ENCODE measurements at regions not wholly inside any gene's neighbourhood (a gene's known extent, or its start where the extent isn't known, plus 50 kb on each side); places are given as distances from the start of the nearest gene placed in this dataset.
A peak's percentile ranks its signal among the peaks of the same experiment; 100 is the strongest.

DNA sequence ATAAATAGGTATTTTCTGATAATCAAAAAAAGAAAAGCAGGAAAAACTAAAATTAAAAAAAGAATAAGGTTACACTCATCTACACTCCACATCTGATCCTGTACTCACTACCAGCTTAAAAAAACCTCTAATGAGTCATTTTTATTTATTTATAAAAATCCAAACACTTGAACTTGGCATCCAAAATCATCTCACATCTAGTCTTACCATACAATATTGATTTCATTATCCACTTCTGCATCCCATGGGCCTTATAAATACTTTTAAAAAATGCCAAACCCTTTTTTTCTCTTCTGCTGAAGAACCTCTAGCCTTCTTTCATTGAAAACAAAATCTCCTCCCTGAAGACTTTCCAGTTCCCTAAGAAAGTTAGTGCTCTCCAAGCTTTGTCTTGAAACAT is 109.7 kb downstream of the TMTC3 start:
- Mint-ChIP-seq H3K27me3 (no peaks in the 10 kb centered on the region), H3K9me3 (peaks cover 3% of the 10 kb centered on the region)
- no peak for ATAC-seq

DNA sequence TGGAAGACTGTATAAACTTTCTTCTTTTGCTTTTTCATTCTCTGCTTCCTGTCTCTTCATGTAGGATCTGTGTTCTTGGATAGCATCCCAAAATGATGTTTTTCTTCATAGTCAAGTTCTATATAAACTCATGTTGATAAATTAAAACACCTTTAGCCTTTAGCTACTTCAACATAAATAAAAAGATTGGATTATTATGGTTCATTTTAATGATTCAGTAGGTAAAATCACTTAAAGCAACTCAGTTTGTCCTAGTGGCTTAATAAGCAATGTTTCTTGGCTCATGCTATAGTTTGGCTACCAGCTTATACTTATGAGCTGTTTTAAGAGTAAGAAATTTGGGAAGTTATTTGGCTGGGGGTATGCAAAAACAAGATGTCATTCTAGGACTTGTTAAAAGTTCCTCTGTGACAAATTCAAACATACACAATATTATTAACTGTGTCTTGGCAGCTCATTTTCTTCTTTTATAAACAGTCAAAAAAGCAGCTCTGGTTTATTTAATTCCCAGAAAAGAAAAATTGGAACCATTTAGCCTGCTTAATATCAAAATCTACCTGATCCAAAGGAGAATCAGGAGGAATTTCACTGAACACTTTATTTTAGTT is 111.4 kb downstream of the TMTC3 start:
- H3K9me3 Mint-ChIP-seq = peaks cover 3% of the 10 kb centered on the region
- no peaks in the 10 kb centered on the region for H3K4me1 Mint-ChIP-seq (ENCODE audit: low read depth in 2 of 2)
- ATAC-seq (no peak), DNase-seq (ENCODE audit: low spot score) (no peak)
- H3K36me3 Mint-ChIP-seq = no peaks in the 10 kb centered on the region
- H3K27me3 Mint-ChIP-seq = no peaks in the 10 kb centered on the region
- no peak overlapping the region for H3K27ac Mint-ChIP-seq
- no peak overlapping the region for H3K4me3 Mint-ChIP-seq

More for the DNA sequence above, 109.7 kb downstream of the TMTC3 start:
- Mint-ChIP-seq H3K4me1 (ENCODE audit: low read depth in 2 of 2) (no peaks in the 10 kb centered on the region), H3K4me3 (no peak overlapping the region), H3K27ac (no peak overlapping the region), H3K36me3 (no peaks in the 10 kb centered on the region)
- DNase-seq (ENCODE audit: low spot score) = no peak

DNA sequence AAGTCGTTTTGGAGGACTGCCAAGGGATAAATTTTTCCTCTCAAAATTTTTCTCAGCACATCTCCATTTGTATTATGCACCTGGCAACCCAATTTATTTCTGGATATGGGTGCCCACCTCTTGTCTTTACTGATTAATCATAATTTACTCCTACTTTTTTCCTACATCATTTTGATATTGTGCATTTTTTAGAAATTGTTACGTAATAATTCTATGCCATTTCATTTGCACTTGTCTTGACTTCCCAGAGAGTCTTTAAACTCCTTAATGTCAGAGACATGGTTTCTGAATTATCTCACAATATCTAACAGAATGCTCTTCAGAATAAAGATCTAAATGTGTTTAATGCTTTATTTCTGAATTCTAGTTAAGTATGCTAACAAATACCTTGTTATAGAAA is 113.1 kb downstream of the TMTC3 start:
- no peak for DNase-seq (ENCODE audit: low spot score)
- Mint-ChIP-seq H3K27me3 (no peaks in the 10 kb centered on the region), H3K27ac (no peak overlapping the region), H3K4me3 (no peak overlapping the region), H3K36me3 (no peaks in the 10 kb centered on the region), H3K9me3 (peaks cover 9% of the 10 kb centered on the region), H3K4me1 (ENCODE audit: low read depth in 2 of 2) (no peaks in the 10 kb centered on the region)
- no peak for ATAC-seq

DNA sequence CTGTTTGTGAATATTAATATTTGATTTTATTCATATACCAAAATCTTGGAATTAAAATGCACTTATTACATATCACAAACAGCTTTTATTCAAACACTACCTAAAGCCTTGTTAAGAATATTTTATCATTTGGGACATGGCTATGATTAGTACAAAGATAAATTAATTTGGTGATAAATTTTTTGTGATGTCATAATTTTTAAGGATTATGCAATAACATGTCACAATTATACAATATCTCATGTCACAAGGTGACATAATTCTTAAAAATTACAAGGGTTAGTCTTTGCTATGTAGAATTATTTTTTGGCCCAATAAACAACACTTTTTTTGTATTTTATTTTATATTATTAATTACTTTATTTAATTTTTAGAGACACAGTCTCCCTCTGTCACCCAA is 113.7 kb downstream of the TMTC3 start:
- H3K27me3 Mint-ChIP-seq = no peaks in the 10 kb centered on the region
- H3K4me1 Mint-ChIP-seq (ENCODE audit: low read depth in 2 of 2) = no peaks in the 10 kb centered on the region
- H3K27ac Mint-ChIP-seq = no peak overlapping the region
- no peak overlapping the region for H3K4me3 Mint-ChIP-seq
- no peak for DNase-seq (ENCODE audit: low spot score)
- ATAC-seq = no peak
- no peaks in the 10 kb centered on the region for H3K36me3 Mint-ChIP-seq
- peaks cover 9% of the 10 kb centered on the region for H3K9me3 Mint-ChIP-seq

DNA sequence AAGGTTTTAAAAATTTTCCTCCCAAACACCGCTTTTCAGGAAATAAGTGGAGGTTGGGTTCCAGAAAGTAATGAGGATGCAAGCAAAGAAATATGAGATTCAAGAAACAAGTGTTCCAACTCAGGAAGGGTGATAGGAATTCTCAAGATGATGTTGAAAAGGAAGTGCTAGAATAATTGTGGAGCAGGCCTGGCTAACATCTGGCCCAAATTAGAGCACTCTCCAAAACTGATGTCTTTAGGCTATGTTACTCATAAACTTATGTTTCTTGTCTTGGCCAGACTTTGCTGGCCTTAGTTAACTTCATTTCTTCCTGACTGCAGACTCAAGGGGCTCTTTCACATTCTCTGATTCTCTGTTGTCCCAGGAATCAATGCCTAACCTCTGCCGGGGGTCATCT is 116.3 kb downstream of the TMTC3 start:
- DNase-seq (ENCODE audit: low spot score) (no peak), ATAC-seq (no peak)
- H3K36me3 Mint-ChIP-seq = no peaks in the 10 kb centered on the region
- H3K27me3 Mint-ChIP-seq = no peaks in the 10 kb centered on the region
- H3K4me1 Mint-ChIP-seq (ENCODE audit: low read depth in 2 of 2) = no peaks in the 10 kb centered on the region
- peaks cover 12% of the 10 kb centered on the region for H3K9me3 Mint-ChIP-seq
- no peak overlapping the region for H3K4me3 Mint-ChIP-seq
- no peak overlapping the region for H3K27ac Mint-ChIP-seq

DNA sequence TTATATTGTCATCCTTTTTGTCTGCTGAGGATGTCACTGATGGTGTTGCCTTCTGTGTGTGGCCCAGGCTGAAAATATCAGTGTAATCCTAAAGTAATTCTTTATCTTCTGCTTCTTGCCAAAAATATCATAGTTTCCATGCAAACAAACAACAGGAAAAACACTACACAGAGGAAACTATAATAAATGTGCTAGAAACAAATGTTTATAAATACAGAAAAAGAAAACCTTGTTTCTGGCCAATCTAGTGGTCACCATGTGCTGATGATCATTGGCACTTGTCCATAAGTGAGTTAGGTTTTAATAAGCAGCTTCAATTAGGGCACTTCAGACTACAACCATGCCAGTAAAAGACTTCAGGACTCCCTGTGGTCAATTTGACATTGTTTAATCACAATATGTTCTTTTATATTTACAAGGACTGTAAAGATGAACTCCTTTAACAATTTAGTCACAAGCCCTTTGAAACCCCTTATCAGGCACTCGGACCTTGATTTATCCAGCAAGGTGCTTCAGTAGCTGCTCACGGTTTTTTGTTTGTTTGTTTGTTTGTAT is 124.8 kb downstream of the TMTC3 start:
- Mint-ChIP-seq H3K9me3 (no peaks in the 10 kb centered on the region), H3K27ac (no peak overlapping the region), H3K36me3 (no peaks in the 10 kb centered on the region), H3K4me3 (no peak overlapping the region), H3K27me3 (no peaks in the 10 kb centered on the region), H3K4me1 (ENCODE audit: low read depth in 2 of 2) (no peaks in the 10 kb centered on the region)
- DNase-seq (ENCODE audit: low spot score) = no peak
- ATAC-seq = no peak

DNA sequence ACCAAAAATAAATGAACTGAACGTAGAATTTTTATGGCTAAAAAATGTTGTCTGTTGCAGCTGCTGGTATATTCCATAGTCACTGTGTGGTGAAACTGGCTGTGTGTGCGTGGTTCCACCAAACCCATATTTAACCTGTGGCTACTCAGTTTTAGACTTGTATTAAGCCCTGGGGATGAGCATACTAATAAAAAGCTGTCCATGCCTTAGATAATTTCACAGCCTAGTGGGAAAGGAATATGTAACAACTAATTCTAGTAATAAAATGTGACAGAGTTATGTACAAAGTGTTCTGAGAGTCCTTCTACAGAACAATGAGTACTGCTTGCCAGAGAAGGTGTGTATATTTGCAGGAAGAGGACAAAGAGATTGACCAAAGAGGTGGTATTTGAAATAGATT is 125.5 kb downstream of the TMTC3 start:
- DNase-seq (ENCODE audit: low spot score) = no peak
- H3K36me3 Mint-ChIP-seq = no peaks in the 10 kb centered on the region
- H3K27ac Mint-ChIP-seq = no peak overlapping the region
- no peaks in the 10 kb centered on the region for H3K27me3 Mint-ChIP-seq
- H3K4me1 Mint-ChIP-seq (ENCODE audit: low read depth in 2 of 2) = no peaks in the 10 kb centered on the region
- no peak overlapping the region for H3K4me3 Mint-ChIP-seq
- ATAC-seq = no peak
- H3K9me3 Mint-ChIP-seq = peaks cover 4% of the 10 kb centered on the region

DNA sequence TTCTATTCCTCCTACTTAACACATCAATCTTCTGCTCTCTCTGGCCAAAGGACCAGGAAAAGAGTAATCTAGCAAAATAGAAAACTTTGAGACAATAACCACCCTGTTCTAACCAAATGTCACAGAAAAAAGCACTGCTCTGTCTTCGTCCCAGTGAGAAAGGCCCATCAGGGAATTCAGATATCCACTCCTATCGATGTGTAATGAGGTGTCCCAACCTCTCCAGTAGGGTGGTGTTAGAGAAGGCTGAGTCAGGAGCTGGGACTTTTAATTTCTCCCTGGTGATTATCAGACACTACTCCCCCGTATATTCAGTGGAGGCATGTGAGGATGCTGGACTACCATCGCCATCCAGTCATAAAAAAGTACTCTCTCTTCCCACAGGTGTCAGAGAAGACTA is 130.3 kb downstream of the TMTC3 start:
- H3K36me3 Mint-ChIP-seq = no peaks in the 10 kb centered on the region
- no peak overlapping the region for H3K4me3 Mint-ChIP-seq
- no peaks in the 10 kb centered on the region for H3K27me3 Mint-ChIP-seq
- no peak overlapping the region for H3K27ac Mint-ChIP-seq
- DNase-seq (ENCODE audit: low spot score) (no peak), ATAC-seq (no peak)
- no peaks in the 10 kb centered on the region for H3K4me1 Mint-ChIP-seq (ENCODE audit: low read depth in 2 of 2)
- peaks cover 4% of the 10 kb centered on the region for H3K9me3 Mint-ChIP-seq

DNA sequence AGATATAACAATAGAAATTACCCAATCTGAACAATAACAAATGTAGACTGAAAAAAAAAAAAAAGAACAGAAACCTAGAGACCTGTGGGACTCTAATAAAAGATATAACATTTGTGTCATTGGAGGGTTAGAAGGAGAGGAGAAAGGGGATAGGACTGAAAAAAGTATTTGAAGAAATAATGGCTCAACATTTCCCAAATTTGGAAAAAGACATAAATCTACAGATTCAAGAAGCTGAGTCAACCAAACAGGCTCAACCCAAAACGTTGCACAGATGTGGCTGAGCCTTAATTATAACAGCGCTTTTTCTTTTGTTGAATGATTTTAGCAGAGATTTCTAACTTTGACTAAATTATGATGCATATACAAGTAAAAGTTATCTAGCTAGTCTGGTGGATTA is 131.3 kb downstream of the TMTC3 start:
- Mint-ChIP-seq H3K4me3 (no peak overlapping the region), H3K4me1 (ENCODE audit: low read depth in 2 of 2) (no peaks in the 10 kb centered on the region), H3K9me3 (peaks cover 4% of the 10 kb centered on the region), H3K36me3 (no peaks in the 10 kb centered on the region), H3K27ac (no peak overlapping the region), H3K27me3 (no peaks in the 10 kb centered on the region)
- DNase-seq (ENCODE audit: low spot score) (no peak), ATAC-seq (no peak)

DNA sequence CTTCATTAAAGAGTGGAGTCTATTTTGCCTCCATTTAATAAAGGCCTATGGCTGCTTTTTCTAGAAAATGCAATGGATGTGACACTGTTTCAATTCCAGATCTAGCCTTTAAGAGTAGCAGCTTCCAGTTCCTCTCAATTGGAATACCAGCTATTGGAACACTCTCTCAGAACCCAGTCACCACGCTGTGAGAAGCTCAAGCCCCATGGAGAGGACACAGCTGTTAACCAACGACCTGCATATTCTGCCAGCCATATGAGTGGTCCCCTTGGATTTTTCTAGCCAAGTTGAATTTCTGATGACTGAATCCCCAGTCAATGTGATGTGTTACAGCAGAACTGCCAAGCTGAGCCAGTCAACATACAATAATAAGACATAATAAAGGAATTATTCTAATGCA is 131.8 kb downstream of the TMTC3 start:
- Mint-ChIP-seq H3K27ac (no peak overlapping the region), H3K4me3 (no peak overlapping the region), H3K4me1 (ENCODE audit: low read depth in 2 of 2) (no peaks in the 10 kb centered on the region), H3K36me3 (no peaks in the 10 kb centered on the region), H3K9me3 (peaks cover 4% of the 10 kb centered on the region), H3K27me3 (no peaks in the 10 kb centered on the region)
- ATAC-seq (no peak), DNase-seq (ENCODE audit: low spot score) (no peak)

DNA sequence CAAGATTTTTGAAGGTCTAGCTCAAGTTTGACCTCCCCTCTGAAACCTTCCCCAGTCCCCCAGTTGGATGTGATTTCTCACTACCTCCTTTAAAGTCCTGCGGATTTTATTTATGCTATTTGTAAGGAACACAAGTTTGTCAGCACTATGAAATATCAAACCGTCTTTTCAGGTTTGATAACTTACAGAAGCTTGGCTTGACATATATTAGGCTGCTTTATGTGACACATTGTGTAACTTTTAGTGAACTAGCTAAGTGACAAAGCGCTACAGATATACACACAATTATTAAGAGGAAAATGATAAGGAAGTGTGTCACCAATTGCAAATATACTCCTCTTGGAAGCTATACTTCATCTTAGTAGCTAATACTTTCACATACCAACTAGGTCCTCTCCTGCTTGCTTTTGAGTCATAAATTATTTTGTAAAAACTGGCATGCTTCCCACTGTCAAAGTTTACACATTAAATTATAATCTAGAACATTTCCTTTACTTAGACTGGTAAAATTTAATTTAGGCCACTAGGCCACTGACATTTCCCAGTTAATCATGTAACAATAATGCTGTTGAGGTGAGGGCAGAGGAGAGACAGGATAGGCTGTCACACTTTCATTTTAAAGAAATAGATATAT is 149.5 kb downstream of the TMTC3 start:
- Mint-ChIP-seq H3K4me1 (ENCODE audit: low read depth in 2 of 2) (no peaks in the 10 kb centered on the region), H3K9me3 (peaks cover 20% of the 10 kb centered on the region), H3K27me3 (no peaks in the 10 kb centered on the region), H3K4me3 (no peak overlapping the region), H3K27ac (no peak overlapping the region), H3K36me3 (peaks cover 9% of the 10 kb centered on the region)
- no peak for DNase-seq (ENCODE audit: low spot score)
- ATAC-seq = no peak

DNA sequence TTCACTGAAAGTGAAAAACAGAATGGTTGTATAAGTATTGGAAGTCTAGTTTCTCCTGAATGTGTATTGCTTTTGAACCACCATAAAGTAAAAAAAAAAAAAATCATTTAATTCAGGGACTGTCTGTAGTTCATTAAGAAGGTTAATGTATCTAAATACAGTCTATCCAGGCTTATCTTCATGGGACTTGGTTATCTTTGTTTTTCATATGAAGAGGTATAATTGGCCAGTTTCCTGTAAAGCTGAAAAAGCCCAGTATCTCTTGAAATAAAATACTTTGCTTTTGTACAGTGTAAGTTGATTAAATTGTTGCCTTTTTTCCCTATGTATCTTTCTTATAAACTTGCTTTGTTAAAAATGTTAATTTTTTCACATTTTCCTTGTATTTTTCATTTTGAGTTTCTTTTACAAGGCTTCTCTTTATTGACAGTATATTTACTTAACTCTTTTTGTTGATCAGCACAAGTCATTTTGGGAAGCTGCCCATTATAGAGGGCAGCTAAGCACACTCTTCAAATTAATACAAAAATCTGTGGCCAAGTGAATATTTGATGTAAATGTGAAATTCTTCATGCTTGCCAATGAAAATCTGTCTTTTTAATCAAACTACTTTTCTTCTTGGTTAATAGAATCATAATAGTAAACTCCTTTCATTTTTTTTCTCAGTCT is 156.0 kb downstream of the TMTC3 start:
- H3K36me3 Mint-ChIP-seq = peaks cover 9% of the 10 kb centered on the region
- DNase-seq (ENCODE audit: low spot score) (no peak), ATAC-seq (no peak)
- H3K4me3 Mint-ChIP-seq = peak overlapping the region; percentile 38
- H3K27ac Mint-ChIP-seq = peak overlapping the region; percentile 6 to 57
- peaks cover 0 to 8% of the 10 kb centered on the region in 2 donors for H3K4me1 Mint-ChIP-seq (ENCODE audit: low read depth in 2 of 2)
- no peaks in the 10 kb centered on the region for H3K27me3 Mint-ChIP-seq
- peaks cover 14% of the 10 kb centered on the region for H3K9me3 Mint-ChIP-seq

DNA sequence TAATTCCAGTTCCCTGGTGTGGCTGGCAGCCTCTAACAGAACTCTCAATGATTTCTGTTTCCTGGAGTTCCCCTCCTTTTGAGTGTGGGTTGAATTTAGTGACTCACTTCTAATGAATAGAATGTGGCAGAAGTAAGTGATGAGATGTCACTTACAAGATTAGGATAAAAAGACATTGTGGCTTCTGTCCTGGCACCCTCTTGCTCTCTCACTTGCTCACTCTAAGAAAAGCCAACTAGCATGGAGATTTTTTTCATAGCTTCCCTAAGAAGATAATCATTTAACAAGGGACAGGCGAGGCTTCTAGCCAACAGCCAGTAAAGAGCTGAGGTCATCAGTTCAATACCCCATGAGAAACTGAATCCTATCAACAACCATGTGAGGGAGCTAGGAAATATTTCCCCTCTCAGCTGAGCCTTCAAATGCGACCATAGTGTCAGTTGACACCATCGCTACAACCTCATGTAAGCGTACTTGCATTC is 156.7 kb downstream of the TMTC3 start:
- peak overlapping the region; percentile 38 for H3K4me3 Mint-ChIP-seq
- H3K4me1 Mint-ChIP-seq (ENCODE audit: low read depth in 2 of 2) = peaks cover 0 to 8% of the 10 kb centered on the region in 2 donors
- DNase-seq (ENCODE audit: low spot score) (no peak), ATAC-seq (peak; percentile 24 to 45)
- H3K9me3 Mint-ChIP-seq = peaks cover 8% of the 10 kb centered on the region
- H3K27me3 Mint-ChIP-seq = no peaks in the 10 kb centered on the region
- H3K36me3 Mint-ChIP-seq = peaks cover 9% of the 10 kb centered on the region
- peak overlapping the region; percentile 6 to 57 for H3K27ac Mint-ChIP-seq

DNA sequence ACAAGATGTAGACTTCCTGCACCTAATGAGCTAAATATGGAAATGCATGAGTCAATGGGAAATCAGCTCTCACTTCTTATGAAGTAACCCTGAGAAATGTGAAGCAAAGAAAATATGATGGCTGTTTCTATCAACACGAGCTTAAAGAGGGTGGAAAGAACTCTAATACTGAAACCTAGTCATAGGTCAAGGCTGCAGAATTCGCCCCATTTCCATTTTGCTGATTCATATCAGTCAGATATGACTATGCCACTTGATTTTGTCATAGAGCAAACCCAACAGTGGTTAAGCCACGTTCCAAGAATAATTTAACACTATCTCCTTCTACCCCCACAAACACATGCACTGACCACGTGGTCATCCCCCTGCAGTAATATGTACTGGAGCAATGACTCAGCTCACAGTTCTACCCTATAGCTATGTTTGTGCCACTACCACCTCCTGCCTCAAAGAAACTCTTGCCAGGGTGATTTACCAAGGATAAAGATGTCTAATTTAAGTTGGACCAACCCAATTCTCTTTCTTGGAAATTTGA is 157.5 kb downstream of the TMTC3 start:
- peak; percentile 93 to 95 for ATAC-seq
- peak overlapping the region; percentile 38 for H3K4me3 Mint-ChIP-seq

More for the DNA sequence above, 157.5 kb downstream of the TMTC3 start:
- Mint-ChIP-seq H3K4me1 (ENCODE audit: low read depth in 2 of 2) (peaks cover 0 to 8% of the 10 kb centered on the region in 2 donors), H3K27me3 (no peaks in the 10 kb centered on the region), H3K36me3 (peaks cover 7% of the 10 kb centered on the region), H3K27ac (peak overlapping the region in 1 of 2 donors; percentile 57), H3K9me3 (peaks cover 7% of the 10 kb centered on the region)
- peak; percentile 61 for DNase-seq (ENCODE audit: low spot score)

All from natural killer cell treated with Interleukin-12 subunit alpha and Interleukin-12 subunit beta and Interleukin-15 and Interleukin-18, amount 100 ng/mL, for 72 hours (primary cell).